ENCODE measurements at regions not wholly inside any gene's neighbourhood (a gene's known extent, or its start where the extent isn't known, plus 50 kb on each side); places are given as distances from the start of the nearest gene placed in this dataset.

DNA sequence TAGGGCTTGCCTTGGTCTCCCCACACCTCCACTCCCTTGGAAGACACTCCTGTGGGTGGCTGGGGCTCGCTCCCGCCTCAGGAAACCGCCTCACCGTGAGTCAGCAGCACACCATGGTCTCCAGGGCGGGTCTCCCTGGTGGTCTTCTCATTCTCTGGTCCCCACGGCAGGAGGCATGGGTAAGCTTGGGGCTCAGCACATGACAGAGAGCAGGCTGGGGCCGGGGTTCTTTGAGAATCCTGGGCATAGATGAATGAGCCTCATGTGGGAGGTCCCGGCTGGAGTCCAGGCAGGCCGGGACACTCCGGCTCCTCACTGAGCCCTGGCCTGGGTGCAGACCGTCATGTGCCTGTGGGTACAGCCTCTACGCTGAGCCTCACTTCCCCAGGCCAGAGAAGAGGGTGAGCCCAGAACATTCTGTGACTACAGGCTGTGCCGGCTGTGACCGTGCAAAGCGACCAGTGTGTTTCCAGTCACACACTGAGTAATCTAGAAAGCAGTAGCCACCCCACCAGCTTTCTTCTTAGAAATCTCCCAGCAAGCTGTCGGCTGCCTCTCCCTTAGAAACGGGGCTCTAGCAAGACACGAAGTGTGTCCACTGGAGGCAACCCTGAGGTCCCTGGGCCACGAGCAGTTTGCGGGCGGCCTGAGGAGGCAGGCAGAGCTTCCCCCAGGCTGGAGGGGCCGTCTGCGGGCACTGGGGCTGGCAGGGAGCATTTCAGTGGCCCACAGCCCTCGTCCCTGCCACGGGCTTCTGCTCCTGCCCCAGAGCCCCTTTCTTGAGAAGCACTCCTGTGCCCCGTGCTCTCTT is 93.1 kb downstream of the RHOB start:
- no peak for DNase-seq (ENCODE audit: low read depth)

DNA sequence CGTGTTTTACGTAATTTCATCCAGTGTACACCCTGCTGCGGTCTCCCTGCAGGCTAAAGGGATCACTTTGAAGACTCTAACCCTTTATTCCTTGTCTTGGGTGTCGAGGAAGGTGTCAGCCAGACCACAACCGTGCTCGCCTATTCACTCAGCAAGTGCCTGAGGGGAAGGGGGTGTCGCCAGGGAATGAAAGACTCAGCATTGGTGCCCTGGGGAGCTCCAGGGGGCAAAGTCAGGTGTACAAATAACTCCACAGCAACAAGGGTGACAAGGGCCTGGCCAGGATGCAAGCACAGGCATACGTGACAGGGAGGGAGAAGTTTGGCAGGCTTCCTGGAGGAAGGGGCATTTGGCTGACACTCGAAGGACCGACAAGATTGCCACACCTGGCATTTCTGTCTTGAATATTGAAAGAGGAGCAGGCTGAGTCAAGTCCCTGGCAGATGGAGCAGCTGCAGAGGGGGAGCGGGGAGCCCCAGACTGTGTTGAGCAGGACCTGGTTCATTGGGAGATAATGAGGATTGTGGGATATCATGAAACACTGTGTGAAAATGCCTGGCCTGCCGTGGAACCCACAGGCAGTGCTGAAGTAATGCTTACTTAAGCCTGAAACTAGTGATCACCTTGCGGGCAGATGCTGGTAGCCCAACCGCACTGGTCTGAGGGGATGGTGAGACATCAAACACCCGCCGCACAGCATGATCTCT is 93.9 kb downstream of the RHOB start:
- DNase-seq (ENCODE audit: low read depth): no peak

DNA sequence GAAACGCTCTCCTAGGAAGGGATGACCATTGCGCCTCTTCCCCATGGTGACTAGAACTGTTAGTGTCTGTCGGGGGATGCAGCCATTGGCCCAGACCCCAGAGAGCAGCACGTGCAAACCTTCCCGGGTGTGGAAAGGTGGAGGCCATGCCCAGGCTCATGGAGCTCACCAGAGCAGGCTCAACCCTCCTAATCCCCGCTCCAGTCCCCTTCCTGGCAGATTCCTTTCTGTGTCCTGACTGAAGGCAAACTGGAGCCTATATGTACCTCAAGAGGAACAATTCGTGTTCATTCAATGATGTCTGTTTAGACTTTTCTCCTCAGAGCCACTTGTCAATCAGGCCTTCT is 94.4 kb downstream of the RHOB start:
- no peak for DNase-seq (ENCODE audit: low read depth)

DNA sequence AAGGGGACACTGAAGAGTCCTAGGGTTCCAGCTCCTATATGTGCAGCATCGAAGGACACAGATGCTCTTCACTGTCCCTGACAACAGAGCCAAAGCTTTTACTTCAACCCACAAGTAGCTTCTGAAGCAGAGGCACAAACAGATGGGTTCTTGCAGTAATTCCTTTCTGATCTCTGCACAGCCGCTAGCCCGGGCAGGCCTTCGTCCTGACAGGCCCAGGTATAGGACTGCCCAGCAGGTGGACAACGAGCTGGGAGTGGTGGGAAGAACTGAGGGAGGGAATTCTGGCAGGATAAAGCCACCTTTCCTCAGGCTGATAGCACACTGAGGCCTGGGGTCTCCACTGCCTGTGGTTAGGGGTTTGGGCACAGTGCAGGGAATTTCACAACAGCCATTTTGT is 94.8 kb downstream of the RHOB start:
- DNase-seq (ENCODE audit: low read depth): no peak

DNA sequence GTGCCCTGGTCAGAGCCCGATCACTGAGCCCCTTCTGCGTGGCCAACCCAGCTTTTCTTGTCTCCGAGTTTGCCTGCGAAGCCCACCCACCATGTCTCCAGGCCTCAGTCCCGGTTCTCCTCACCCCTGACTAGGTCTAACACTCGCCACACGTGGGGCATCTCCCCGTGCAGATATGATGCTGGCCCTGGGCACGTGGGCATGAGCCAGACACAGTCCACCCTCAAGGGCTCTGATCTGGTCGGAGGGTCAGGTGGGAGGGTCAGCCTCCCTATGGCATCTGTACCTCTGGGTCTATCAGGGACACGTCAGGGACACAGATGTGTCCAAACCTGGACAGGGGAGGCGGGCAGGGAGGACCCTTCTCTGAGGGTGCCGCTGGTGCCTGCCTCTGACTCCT is 95.4 kb downstream of the RHOB start:
- no peak for DNase-seq (ENCODE audit: low read depth)

DNA sequence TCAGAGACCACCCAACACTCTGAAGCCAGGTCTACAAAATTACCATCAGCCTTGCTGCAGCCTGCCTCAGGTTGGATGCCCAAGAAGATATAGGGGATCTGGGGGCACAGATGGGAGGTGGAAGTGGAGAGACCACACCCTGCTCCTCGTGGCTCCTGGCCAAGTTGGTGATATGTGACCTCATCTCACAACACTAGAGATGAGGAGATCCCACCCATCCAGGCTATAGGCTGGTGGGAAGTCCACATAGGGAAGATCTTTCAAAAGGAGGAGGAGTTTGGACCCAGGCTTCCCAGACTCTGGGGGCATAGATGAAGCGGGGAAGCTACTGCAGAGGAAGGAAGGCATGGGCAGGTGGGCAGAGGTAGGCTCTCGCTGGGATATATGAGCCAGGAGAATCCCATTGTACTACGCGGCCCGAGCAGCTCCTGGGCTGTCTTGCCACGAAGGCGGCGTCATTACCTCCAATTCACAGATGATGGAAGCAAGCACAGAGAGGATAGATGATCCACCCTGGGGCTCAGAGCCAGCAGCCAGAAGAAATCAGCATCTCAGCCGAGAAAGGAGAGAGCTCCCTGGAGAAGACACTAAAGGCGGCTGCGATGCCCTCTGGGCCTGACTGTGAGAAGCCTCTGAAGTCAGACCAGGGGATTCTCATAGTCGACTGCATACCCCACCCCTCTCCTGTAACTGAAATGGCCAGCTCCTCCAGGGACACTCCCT is 96.0 kb downstream of the RHOB start:
- DNase-seq (ENCODE audit: low read depth): no peak

DNA sequence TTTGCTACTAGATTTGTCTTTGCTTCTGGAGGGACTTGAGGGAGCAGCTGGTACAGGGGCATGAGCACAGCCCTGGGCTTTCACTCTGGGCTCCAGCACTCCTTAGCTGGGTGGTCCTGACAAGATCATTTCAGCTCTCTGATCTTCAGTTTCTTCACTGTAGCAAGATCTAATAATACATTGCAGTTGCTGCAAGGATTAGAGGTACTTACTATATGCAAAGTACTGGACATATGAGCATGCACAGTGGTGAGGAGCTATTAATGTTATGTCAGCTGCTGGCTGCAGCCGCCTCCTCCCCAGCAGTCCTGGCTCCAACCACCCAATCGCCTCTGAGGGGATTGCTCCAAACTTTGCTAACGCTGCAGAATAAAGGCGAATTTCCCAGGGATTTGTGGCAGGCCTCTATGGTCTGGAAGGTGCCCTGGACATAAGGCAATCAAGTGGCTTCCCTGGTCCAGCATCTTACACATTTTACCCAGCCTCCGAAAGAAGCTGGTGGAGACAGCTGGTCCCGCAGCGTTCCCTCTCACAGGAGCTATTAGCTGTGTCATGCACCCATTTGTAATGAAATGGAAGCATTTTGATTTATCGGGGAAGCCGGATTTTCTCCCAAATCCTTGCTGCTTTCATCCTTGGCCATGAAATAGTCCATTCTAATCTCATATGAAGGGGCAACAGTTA is 96.7 kb downstream of the RHOB start:
- no peak for DNase-seq (ENCODE audit: low read depth)

DNA sequence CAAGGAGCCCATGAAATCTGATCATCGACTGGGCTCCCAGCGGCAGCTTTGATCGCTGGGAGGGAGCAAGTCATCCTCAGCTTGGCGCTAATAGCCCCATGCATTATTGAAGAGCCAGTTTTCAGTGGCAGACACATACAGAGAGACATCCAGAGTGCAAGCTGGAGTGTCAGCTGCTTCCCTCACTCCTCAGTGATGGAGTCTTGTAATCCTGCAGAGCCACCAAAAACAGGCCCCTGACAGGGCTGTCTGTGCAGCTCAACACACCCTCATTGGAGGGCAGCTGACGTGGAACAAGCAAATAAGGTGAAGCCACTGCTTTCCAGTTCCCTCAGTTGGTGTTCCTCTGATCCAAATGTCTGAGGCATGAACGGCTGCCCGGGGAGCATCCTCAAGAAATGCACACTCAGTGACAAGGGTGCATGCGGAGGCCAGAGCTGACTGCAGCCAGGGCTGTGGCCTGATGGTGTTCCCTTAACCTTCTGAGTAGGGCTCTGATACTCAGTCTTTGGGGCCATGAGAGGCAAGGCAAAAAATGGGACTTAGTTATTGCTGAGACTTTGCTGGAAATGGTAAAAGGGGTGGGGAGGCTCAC is 97.4 kb downstream of the RHOB start:
- DNase-seq (ENCODE audit: low read depth): no peak

DNA sequence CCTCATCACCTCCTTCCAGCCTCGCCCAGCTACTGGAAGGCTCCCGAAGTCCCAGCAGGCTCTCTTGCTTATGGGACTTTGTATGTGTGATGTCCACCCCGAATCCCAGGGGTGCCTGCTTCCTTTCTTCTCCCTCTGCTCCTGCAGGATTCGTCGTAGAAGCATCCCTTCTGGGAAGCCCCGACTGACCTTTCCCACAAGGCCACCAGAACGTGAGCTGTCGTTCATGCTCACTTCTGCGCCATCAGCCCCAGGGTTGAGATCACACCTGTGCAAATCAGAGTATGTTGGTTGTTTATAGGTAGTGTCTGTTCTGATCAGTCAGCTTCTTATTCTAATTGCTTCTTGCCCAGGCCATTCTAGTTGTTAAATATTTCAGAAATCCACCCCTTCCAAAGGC is 101.8 kb downstream of the HS1BP3 start:
- no peak for DNase-seq (ENCODE audit: low read depth)

DNA sequence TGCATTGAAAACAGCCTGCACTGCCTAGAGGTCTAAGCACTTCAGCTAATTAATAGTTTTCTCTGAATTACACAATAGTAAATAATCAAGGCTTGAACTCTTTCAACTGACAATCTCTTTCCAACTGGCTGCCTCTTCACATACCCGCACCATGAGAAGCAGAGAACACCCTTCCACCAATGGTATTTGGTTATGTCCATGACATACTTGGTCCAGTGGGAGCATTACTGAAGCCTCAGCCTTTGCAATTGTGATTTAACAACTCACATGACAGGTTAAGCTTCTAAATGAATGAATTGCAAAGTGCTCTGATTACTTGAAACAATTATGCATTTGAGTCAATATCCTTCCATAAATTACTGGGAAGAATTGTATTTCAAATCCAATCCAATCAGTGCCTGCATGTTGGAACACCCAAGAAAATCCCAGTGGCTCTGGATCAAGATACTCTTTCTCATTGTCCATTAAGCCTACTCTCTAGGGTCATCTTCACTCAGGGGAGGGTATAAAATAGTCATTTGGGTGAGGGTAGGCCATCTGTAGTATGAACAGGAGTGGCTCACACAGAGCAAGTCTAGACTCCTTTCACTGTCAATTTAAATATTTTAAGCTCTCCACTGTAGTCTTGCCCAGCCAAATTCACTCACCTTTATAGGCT is 101.1 kb downstream of the HS1BP3 start:
- no peak for DNase-seq (ENCODE audit: low read depth)

DNA sequence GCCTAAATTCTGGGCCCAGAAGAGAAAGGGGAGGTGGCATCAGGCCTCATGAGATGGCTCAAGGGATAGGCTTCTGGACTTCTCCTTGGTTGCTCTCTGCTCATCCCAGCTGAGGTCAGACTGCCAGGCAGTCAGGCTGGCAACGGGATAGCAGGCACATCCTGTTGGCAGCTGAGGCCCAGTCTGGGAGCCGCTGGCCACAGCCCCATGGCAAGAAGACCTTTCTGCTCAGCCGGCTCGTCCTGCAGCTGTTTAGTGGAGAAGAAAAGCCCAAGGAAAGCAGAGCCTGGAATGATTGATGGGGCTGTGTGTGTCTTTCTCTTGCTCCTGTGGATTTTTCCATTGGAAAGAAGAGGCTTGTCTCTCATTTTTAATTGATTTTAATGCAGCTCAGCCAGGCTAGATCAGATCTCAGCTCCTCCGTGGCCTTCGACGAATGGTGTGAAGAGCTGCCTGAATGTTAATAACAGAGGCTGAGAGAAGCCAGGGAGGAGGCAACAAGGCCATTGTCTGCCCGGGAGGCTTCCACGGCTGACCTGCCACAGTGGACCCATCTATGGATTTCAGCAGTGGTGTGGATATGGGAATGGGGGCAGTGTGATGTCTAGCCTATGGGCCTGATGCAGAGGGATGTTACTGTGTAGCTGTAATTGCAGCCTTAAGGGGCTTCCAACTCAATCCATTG is 99.5 kb downstream of the HS1BP3 start:
- DNase-seq (ENCODE audit: low read depth): no peak

DNA sequence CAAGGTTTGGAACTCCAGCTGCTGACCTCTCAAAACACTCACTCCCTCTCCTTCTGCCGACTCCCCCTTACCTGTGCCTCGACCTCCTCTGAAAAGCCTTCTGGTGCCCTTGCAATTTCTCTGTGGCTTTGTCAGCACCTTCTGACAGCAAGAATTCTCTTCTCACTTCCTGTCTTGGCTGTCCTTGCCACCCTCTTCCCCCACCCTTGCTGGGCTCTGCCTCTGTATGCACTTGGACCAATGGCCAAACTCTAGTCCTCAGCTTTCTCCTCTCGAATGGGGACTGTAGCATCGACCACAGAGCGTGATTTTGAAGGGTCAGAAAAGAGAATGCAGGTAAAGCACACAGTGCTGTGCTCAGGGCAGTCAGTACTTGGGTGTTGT is 99.0 kb downstream of the HS1BP3 start:
- no peak for DNase-seq (ENCODE audit: low read depth)

DNA sequence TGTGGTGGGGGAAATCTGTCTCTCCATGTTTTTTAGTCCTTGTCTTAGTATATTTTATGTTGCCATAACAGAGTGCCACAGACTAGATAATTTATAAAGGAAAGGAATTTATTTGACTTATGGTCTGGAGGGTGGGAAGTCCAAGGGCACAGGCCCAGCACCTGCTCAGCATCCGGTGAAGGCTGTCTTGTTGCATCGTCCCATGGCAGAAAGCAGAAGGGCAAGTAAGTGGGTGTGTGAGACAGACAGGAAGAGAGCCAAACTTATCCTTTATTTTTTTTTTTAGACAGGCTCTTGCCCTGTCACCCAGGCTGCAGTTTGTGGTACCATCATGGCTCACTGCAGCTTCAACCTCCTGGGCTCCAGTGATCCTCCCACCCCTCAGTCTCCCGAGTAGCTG is 98.1 kb downstream of the HS1BP3 start:
- no peak for DNase-seq (ENCODE audit: low read depth)

DNA sequence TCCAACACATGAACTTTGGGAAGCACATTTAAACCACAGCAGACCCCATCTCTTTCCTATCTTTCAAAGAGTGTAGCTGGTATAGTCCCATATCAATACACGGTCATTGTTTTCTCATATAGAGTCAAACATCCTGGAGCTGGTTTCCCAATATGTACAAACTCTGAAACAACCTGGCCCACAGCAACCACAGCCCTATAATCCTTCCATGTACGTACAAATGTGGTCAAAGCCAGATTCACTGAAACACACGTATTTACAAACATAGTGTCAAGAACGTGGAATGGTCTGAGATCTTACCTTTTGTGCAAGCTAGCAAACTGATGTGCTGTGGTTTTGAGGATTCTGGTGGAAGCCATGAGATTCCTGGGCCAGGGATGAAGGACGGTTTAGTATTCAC is 97.3 kb downstream of the HS1BP3 start:
- no peak for DNase-seq (ENCODE audit: low read depth)

DNA sequence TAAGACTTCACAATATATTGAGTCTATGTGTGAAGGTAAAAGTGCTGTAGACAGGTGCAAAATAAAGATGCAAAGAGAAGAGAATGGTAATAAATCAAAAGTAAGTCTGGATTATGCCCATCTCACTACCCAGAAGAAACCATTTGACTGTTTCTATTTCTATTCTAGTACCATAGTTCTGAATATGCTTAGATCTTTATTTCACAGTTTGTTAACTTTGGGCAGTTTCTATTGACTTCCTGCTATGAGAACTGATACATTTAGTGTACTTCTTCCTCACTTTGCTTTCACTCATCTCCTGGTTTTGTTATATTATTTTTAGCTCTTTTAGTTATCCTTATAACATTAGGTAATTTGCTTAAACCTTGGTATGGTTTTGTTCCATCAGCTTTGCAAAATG is 94.9 kb downstream of the HS1BP3 start:
- no peak for DNase-seq (ENCODE audit: low read depth)

DNA sequence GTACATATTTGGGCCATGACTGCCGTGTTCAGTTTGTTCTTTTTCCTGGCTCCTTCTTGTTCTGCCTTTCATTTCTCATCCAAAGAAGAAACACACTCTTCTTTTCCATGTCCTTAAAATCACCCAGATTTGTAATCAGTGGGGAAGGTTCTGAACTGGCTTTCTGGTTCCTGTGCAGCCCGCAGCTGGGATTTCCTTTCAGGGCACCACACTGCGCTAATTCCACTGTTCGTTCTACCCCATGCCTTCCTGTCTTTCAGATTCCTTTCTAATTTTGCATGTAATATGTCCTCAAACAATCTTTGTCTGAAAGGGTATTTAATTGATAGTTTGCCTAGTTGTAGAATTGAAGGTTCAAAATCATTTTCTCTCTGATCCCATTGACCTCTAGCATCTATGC is 94.1 kb downstream of the HS1BP3 start:
- DNase-seq (ENCODE audit: low read depth): no peak

DNA sequence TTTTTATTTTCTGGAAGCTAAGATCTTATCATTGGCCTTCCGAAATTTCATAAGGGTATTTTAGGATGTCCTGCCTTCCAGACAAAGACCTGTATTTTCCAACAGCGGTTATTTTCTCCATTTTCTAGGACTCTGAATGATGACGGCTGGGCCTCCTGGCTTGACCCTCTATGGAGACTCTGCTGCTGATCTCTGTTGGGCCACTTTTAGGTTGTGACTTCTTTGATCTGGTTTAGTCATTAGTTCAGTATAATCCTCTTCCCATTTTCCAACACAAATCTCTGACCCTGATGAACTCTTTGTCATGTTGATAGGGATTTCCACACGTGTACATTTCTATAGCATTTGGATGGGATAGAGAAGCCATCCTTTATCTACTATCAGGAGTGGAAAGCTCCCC is 93.7 kb downstream of the HS1BP3 start:
- DNase-seq (ENCODE audit: low read depth): no peak

DNA sequence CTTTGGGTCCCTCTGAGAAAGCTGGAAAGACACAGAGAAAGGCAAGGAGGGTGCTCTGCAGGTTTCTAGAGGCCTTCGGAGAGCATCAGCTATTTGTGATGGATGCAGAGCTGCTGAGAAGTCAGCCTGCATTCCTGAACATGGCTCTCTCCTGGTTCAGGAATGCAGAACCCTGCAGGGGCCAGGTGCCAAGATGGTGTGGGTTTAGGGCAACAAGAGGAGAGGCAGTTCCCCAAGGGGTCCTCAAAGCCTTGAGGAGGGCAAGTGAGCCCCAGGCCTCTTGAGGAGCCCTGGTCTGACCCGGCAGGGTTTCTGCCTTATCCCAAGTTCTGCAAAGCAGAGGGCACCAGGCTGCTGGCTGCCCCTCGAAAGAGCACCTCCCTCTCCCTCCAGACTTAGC is 93.3 kb downstream of the HS1BP3 start:
- no peak for DNase-seq (ENCODE audit: low read depth)

DNA sequence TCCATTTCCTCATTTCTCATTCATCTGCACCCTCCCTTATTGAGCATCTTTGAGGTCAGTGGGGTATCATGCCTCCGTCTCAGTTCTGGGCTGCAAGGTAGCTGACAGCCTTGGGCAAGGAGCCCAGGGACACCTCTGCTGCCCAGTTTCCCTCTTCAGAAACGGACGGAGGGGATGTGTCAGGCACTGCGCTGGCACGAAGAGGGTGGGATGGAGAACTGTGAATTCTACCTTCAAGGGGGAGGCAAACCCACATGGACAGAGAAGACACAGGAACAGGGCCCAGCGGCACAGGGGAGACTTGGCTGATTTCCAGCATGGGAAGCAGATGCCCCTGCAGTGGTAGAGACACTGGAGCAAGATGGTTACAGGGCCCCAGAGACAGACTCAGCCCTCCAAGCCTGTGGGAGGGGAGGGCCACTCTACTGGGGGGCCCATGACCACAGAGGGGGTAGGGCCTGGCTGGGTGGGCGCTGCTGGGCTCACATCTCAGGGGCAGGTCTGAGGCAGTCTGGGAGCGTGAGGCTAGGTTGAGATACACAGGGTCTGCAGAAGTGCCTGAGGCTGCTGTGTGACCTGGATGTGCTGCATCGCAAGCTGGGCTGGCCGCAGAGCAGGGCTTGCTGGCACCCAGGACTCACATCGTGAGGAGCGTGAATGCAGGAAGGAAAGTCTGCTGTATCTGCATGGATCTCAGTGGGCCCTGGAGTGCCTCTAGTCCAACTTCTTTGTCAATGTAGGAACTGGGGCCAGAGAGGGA is 92.3 kb downstream of the HS1BP3 start:
- DNase-seq (ENCODE audit: low read depth): no peak

DNA sequence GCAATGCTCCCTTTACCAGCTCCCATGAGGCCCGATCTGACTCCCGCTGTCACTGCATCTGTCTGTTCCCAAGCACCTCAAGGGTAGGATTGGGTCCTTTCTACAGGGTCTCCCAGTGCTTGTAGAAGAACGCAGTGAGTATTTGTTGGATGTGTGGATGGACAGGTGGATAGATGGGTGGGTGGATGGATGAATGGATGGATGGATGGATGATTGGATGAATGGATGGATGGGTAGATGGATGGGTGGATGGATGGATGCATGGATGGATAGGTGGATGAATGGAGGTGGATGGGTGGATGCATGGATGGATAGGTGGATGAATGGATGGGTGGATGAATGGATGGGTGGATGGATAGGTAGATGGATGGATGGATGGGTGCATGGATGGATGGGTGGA is 91.6 kb downstream of the HS1BP3 start:
- DNase-seq (ENCODE audit: low read depth): no peak

Measured in non-pigmented ciliary epithelial cell (primary cell).